Neuronal stem cell (in vitro differentiated cells): ENCODE measurements at regions not wholly inside any gene's neighbourhood (a gene's known extent, or its start where the extent isn't known, plus 50 kb on each side); places are given as distances from the start of the nearest gene placed in this dataset.
A peak's percentile ranks its signal among the peaks of the same experiment; 100 is the strongest.

Experiments used
- DNase-seq: peaks from one replicate; pipeline ENCODE4 v3.0.0-alpha.2; 2013; ENCODE audit warnings: low spot score
- H2AFZ ChIP-seq: one replicate; pipeline ENCODE4 v1.6.1; 2013; ENCODE audit warnings: mild to moderate bottlenecking, low read length, inconsistent platforms
- H2AK5ac ChIP-seq: 2 replicates; pipeline ENCODE4 v1.6.1; 2013; ENCODE audit warnings: low read depth, mild to moderate bottlenecking, inconsistent platforms, low read length, moderate library complexity, mixed read lengths
- H2BK120ac ChIP-seq: 2 replicates; pipeline ENCODE4 v1.6.1; 2013; ENCODE audit warnings: low read depth, mild to moderate bottlenecking, inconsistent platforms, low read length, moderate library complexity, mixed read lengths
- H2BK12ac ChIP-seq: one replicate; pipeline ENCODE4 v1.6.1; 2013; ENCODE audit warnings: low read length, inconsistent platforms
- H2BK15ac ChIP-seq: 2 replicates; pipeline ENCODE4 v1.6.1; 2013; ENCODE audit warnings: mild to moderate bottlenecking, low read length, inconsistent platforms, mixed read lengths
- H2BK5ac ChIP-seq: one replicate; pipeline ENCODE4 v1.6.1; 2013; ENCODE audit warnings: inconsistent platforms, mild to moderate bottlenecking, low read length, moderate library complexity
- H3K14ac ChIP-seq: one replicate; pipeline ENCODE4 v1.6.1; 2013; ENCODE audit warnings: low read length, inconsistent platforms
- H3K18ac ChIP-seq: 2 replicates; pipeline ENCODE4 v1.6.1; 2013; ENCODE audit warnings: low read length, inconsistent platforms
- H3K23ac ChIP-seq: 2 replicates; pipeline ENCODE4 v1.6.1; 2013; ENCODE audit warnings: low read depth, mild to moderate bottlenecking, mixed read lengths, low read length, inconsistent platforms; ENCODE audit not compliant: poor library complexity
- H3K27ac ChIP-seq: replicated peaks from 3 replicates; pipeline ENCODE4 v1.5.1; 2013; ENCODE audit warnings: low read length, inconsistent platforms
- H3K27me3 ChIP-seq, 3 experiments: 2 replicates each; pipeline ENCODE4 v1.6.1; 2013; ENCODE audit warnings: low read length in 3 of 3, mild to moderate bottlenecking in 2 of 3, inconsistent platforms in 1 of 3, low read depth in 1 of 3, mixed read lengths in 1 of 3, moderate library complexity in 1 of 3; ENCODE audit not compliant: control insufficient read depth in 3 of 3, insufficient read depth in 3 of 3
- H3K36me3 ChIP-seq, 2 donors: replicated peaks in 1 of 2; 2 replicates each; pipeline ENCODE4 v1.6.1; 2013; ENCODE audit warnings: low read length in 2 of 2; ENCODE audit not compliant: control insufficient read depth in 2 of 2, insufficient read depth in 2 of 2
- H3K4ac ChIP-seq: 2 replicates; pipeline ENCODE4 v1.6.1; 2013; ENCODE audit warnings: inconsistent platforms, mild to moderate bottlenecking, low read length, moderate library complexity
- H3K4me1 ChIP-seq, 2 donors: 1 replicate in 1 of 2; 2 replicates in 1 of 2; pipeline ENCODE4 v1.6.1; 2013; ENCODE audit warnings: low read length in 2 of 2, low read depth in 1 of 2; ENCODE audit not compliant: control insufficient read depth in 2 of 2, insufficient read depth in 1 of 2
- H3K4me2 ChIP-seq: one replicate; pipeline ENCODE4 v1.6.1; 2013; ENCODE audit warnings: mild to moderate bottlenecking, low read length, inconsistent platforms; ENCODE audit not compliant: insufficient read depth, poor library complexity, severe bottlenecking
- H3K4me3 ChIP-seq, 2 donors: 2 replicates each; pipeline ENCODE4 v1.5.1; 2013; ENCODE audit warnings: low read length in 2 of 2, mild to moderate bottlenecking in 2 of 2, inconsistent platforms in 1 of 2, moderate library complexity in 1 of 2
- H3K79me1 ChIP-seq: one replicate; pipeline ENCODE4 v1.6.1; 2013; ENCODE audit warnings: low read depth, mild to moderate bottlenecking, inconsistent platforms, low read length, moderate library complexity
- H3K9ac ChIP-seq: one replicate; pipeline ENCODE4 v1.6.1; 2013; ENCODE audit warnings: mild to moderate bottlenecking, low read depth, low read length, inconsistent platforms; ENCODE audit not compliant: poor library complexity
- H3K9me3 ChIP-seq, 2 donors: replicated peaks in 1 of 2; 2 replicates each; pipeline versions ENCODE3 to v1.6.1; 2013; ENCODE audit warnings: low read length in 2 of 2, mild to moderate bottlenecking in 2 of 2, inconsistent platforms in 1 of 2, low read depth in 1 of 2, mixed read lengths in 1 of 2, moderate library complexity in 1 of 2; ENCODE audit not compliant: control insufficient read depth in 2 of 2, insufficient read depth in 1 of 2
- H4K8ac ChIP-seq: one replicate; pipeline ENCODE4 v1.6.1; 2013; ENCODE audit warnings: low read depth, mild to moderate bottlenecking, inconsistent platforms, low read length, moderate library complexity
- H4K91ac ChIP-seq: one replicate; pipeline ENCODE4 v1.6.1; 2013; ENCODE audit warnings: low read length, low read depth, mild to moderate bottlenecking, inconsistent platforms; ENCODE audit not compliant: poor library complexity
- WGBS, 2 donors: extraction: QIAGEN DNeasy Blood & Tissue Kit; methylation state at CpG; one replicate each; pipeline ENCODE4 v1.1.7; 2013; ENCODE audit warnings: missing lambda C conversion rate in 2 of 2, mixed read lengths in 1 of 2; ENCODE audit not compliant: insufficient read length in 2 of 2, insufficient replicate concordance in 1 of 2; ENCODE audit errors: extremely low coverage in 2 of 2; 5-methylcytosine and 5-hydroxymethylcytosine counted together

DNA sequence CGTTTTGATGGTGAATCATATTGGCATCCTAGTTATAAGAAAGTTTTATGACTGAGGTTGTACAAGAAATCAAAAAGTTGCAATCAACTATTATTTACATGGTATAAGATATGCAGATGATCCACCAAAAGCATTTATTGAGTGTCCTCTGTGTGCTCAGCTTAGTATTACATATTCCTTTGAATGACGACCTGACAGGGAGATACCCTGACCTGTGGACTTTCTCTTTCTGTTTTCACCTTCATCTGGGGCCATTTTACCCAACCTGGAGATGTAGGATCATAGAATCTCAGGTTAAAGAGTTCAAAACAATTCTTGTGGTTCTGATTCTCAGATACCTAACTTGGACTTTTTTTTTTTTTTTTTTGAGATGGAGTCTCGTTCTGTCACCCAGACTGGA is 269.1 kb upstream of the SORCS1 start:
- no peak overlapping the region for H3K4ac ChIP-seq
- H2AK5ac ChIP-seq, result no peak overlapping the region
- H2BK12ac ChIP-seq, result no peak overlapping the region
- H3K9ac ChIP-seq, result no peak overlapping the region
- no peak overlapping the region for H2BK5ac ChIP-seq
- no peak overlapping the region for H3K14ac ChIP-seq
- no peak overlapping the region for H2BK15ac ChIP-seq
- H3K4me1 ChIP-seq, result no peaks in the 10 kb centered on the region
- H3K27ac ChIP-seq, result no peak overlapping the region
- no peak overlapping the region for H3K18ac ChIP-seq
- no peak overlapping the region for H3K23ac ChIP-seq
- WGBS, 2 donors, result no CpG with 5 or more reads among the region's 3 CpGs
- H3K27me3 ChIP-seq, result no peaks in the 10 kb centered on the region
- no peaks in the 10 kb centered on the region for H3K9me3 ChIP-seq
- H2AFZ ChIP-seq, result no peak overlapping the region
- no peak overlapping the region for H2BK120ac ChIP-seq
- H4K91ac ChIP-seq, result no peak overlapping the region
- no peak overlapping the region for H3K4me2 ChIP-seq
- no peak for DNase-seq
- no peaks in the 10 kb centered on the region for H3K36me3 ChIP-seq
- no peak overlapping the region for H4K8ac ChIP-seq
- H3K4me3 ChIP-seq, result no peak overlapping the region
- no peaks in the 10 kb centered on the region for H3K79me1 ChIP-seq

- Histone ChIP-seq H3K4ac (no peak overlapping the region), H2AK5ac (no peak overlapping the region), H4K8ac (no peak overlapping the region), H2BK15ac (no peak overlapping the region), H3K9ac (no peak overlapping the region), H3K9me3 (no peaks in the 10 kb centered on the region), H4K91ac (no peak overlapping the region), H2AFZ (no peak overlapping the region), H2BK120ac (no peak overlapping the region), H3K36me3 (no peaks in the 10 kb centered on the region), H3K79me1 (no peaks in the 10 kb centered on the region), H3K27ac (no peak overlapping the region), H3K4me3 (peak overlapping the region in 1 of 2 donors; percentile 64), H3K23ac (no peak overlapping the region), H3K14ac (no peak overlapping the region), H2BK5ac (no peak overlapping the region), H2BK12ac (no peak overlapping the region), H3K4me2 (no peak overlapping the region), H3K4me1 (peaks cover 0 to 3% of the 10 kb centered on the region in 2 donors), H3K27me3 (no peaks in the 10 kb centered on the region), H3K18ac (no peak overlapping the region)
- WGBS, 2 donors, result no CpG with 5 or more reads among the region's 6 CpGs
- no peak for DNase-seq
These were observed 265.9 kb upstream of the SORCS1 start for GRCh38 chr10:107430446-107430845.

DNA sequence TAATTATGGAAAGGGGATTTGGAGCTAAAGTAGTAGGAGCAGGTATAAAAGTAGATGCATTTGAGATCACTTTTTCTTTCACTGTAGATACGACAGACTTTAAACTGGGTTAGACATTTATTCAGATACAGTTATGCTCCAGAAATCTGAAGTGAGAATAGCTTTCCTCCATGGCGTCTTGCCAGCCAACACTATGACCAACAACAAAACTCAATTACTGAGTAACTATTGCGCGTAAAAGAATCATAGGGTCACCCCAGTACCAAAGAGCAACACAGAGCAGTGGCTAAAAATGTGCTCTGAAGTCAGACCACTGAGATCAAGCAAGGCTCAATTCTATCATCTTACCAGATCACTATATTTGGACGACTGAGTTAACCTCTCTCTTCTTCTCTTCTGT is 262.5 kb upstream of the SORCS1 start:
- Histone ChIP-seq H3K36me3 (no peaks in the 10 kb centered on the region), H3K4ac (no peak overlapping the region), H3K79me1 (no peaks in the 10 kb centered on the region), H4K91ac (no peak overlapping the region), H3K9me3 (no peaks in the 10 kb centered on the region), H3K9ac (no peak overlapping the region), H2BK12ac (no peak overlapping the region), H3K18ac (no peak overlapping the region), H3K4me1 (peaks cover 0 to 3% of the 10 kb centered on the region in 2 donors), H2AFZ (no peak overlapping the region), H2BK15ac (no peak overlapping the region), H3K23ac (no peak overlapping the region), H3K27ac (no peak overlapping the region), H3K14ac (no peak overlapping the region), H3K27me3 (no peaks in the 10 kb centered on the region), H2BK5ac (no peak overlapping the region), H4K8ac (no peak overlapping the region), H3K4me3 (no peak overlapping the region), H2BK120ac (no peak overlapping the region), H2AK5ac (no peak overlapping the region), H3K4me2 (no peak overlapping the region)
- DNase-seq, result no peak
- no CpG with 5 or more reads among the region's 5 CpGs for WGBS, 2 donors

DNA sequence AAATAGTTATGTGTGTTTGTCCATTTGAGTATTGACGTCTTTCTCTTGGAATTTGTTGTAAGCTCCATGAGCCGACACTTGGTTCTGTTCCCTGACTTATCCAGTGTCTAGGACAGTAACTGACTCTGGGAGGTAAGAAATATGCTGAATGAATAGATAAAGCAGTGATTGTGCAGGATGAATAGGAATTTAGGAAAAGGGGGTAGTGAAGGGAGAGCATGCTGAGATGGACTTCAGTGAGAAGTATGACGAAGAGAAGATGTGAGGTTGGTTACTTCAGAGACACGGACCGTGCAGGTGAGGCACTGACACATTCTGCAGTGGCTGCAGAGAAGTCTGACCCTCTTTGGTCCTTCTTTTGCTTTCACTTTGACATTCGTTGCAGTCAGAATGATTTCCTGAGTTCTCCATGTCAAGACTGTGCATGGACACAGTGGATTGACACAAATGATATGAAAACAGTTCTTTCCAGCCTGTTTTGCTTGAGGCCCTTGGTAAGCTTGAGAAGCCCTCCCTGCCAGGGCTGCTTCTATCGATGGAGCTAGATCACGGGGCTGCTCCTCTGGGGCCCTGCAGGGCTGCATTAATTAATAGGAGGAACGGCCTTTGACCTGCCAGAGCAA is 261.5 kb upstream of the SORCS1 start:
- WGBS, 2 donors, result no CpG with 5 or more reads among the region's 9 CpGs
- H3K14ac ChIP-seq, result no peak overlapping the region
- no peak overlapping the region for H3K4me2 ChIP-seq
- no peak overlapping the region for H4K8ac ChIP-seq
- no peak overlapping the region for H2BK120ac ChIP-seq
- no peak overlapping the region for H3K23ac ChIP-seq
- no peak overlapping the region for H3K9ac ChIP-seq
- peak; percentile 5 for DNase-seq
- H4K91ac ChIP-seq, result no peak overlapping the region
- peak overlapping the region; percentile 66 for H2AFZ ChIP-seq
- H3K4me3 ChIP-seq, result no peak overlapping the region
- H2BK5ac ChIP-seq, result no peak overlapping the region
- H3K9me3 ChIP-seq, result no peaks in the 10 kb centered on the region
- H3K79me1 ChIP-seq, result no peaks in the 10 kb centered on the region
- H2BK15ac ChIP-seq, result no peak overlapping the region
- no peak overlapping the region for H3K4ac ChIP-seq
- no peak overlapping the region for H2BK12ac ChIP-seq
- H3K36me3 ChIP-seq, result no peaks in the 10 kb centered on the region
- H3K27ac ChIP-seq, result no peak overlapping the region
- no peak overlapping the region for H2AK5ac ChIP-seq
- no peaks in the 10 kb centered on the region for H3K27me3 ChIP-seq
- no peak overlapping the region for H3K18ac ChIP-seq
- peaks cover 0 to 3% of the 10 kb centered on the region in 2 donors for H3K4me1 ChIP-seq
